ENCODE measurements at regions not wholly inside any gene's neighbourhood (a gene's known extent, or its start where the extent isn't known, plus 50 kb on each side); places are given as distances from the start of the nearest gene placed in this dataset.

- FAIRE-seq = no peak
- no peak for DNase-seq (ENCODE audit: insufficient read length, low spot score)
- TF ChIP-seq POLR2A (IDR thresholded peaks at IDR 0.05; ENCODE audit: low read depth, low read length) = no peak
Observed at GRCh38 chr1:29876441-29876840, 640.1 kb downstream of the PTPRU start.

DNA sequence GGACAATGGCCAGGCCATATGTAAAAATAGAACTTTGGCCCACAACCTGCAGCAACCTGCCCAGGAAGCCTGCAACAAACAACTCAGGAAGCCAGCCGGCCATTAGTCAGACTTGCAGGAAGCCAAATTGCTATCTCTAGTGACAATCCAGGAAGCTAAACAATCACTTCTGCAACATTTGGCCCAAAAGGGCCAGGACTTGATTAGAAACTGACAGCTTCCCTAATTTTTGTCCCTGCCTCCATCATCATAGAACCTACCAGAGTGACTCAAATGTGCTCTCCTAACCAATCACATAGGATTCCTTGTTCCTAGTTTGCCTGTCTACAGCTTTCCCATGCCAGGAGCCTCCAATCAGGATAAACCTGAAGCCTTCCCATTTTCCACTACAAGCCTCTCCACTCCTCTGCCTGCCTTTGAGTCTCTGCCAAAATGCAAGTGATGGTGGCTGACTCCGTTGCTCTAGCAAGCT lies 639.3 kb downstream of the PTPRU start:
- no peak for FAIRE-seq
- TF ChIP-seq POLR2A (IDR thresholded peaks at IDR 0.05; ENCODE audit: low read depth, low read length) = no peak
- no peak for DNase-seq (ENCODE audit: insufficient read length, low spot score)

DNA sequence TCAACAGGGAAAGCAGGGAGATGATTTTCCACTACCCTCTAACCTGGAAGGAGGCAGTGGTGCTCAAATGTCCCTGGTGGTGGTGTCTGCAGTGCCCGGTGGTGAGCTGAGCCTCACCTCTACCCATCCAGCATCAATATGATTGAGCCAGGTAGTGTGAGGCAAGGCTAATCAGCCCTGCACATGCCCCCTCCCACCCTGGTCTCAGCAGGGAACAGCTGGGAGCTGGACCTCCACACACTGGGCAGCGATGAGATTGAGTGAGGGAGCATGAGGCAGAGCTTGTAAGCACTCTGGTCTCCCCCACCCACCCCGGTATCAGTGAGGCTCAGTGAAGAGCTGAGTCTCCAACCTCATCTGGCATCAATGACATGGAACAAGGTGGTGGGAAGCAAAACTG lies 634.3 kb downstream of the PTPRU start:
- no peak for TF ChIP-seq POLR2A (IDR thresholded peaks at IDR 0.05; ENCODE audit: low read depth, low read length)
- FAIRE-seq = no peak
- no peak for DNase-seq (ENCODE audit: insufficient read length, low spot score)

- DNase-seq (ENCODE audit: insufficient read length, low spot score) = no peak
- FAIRE-seq = no peak
- no peak for TF ChIP-seq POLR2A (IDR thresholded peaks at IDR 0.05; ENCODE audit: low read depth, low read length)
Observed at GRCh38 chr1:29869802-29870201, 633.5 kb downstream of the PTPRU start.

GRCh38 chr1:29868944-29869343 lies 632.6 kb downstream of the PTPRU start:
- DNase-seq (ENCODE audit: insufficient read length, low spot score) = no peak
- no peak for FAIRE-seq
- no peak for TF ChIP-seq POLR2A (IDR thresholded peaks at IDR 0.05; ENCODE audit: low read depth, low read length)

DNA sequence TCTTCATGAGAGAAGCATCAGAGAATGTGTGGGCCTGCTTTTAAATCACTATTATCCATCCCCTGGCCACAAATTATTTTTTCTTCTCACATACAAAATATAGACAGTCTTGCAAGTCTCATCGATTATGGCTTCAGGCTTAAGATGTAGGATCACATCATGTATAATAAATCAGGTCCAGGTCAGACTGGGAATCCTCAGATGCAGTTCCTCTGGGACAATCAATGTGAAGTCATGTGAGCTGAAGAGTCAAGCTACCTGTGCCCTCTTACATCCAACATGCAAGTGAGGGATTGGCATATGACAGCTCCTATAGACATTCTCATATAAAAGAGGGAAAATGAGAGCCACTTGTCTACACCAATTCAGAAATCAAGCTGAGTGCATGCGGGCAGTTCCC lies 631.8 kb downstream of the PTPRU start:
- FAIRE-seq (no peak), DNase-seq (ENCODE audit: insufficient read length, low spot score) (no peak)
- TF ChIP-seq POLR2A (IDR thresholded peaks at IDR 0.05; ENCODE audit: low read depth, low read length) = no peak

- FAIRE-seq (no peak), DNase-seq (ENCODE audit: insufficient read length, low spot score) (no peak)
- TF ChIP-seq POLR2A (IDR thresholded peaks at IDR 0.05; ENCODE audit: low read depth, low read length) = no peak
Observed at GRCh38 chr1:29865051-29865450, 628.7 kb downstream of the PTPRU start.

- FAIRE-seq (no peak), DNase-seq (ENCODE audit: insufficient read length, low spot score) (no peak)
- TF ChIP-seq POLR2A (IDR thresholded peaks at IDR 0.05; ENCODE audit: low read depth, low read length) = no peak
Observed at GRCh38 chr1:29864431-29865022, 628.2 kb downstream of the PTPRU start.

- no peak for FAIRE-seq
- TF ChIP-seq POLR2A (IDR thresholded peaks at IDR 0.05; ENCODE audit: low read depth, low read length) = no peak
- DNase-seq (ENCODE audit: insufficient read length, low spot score) = no peak
Observed at GRCh38 chr1:29861922-29862321, 625.6 kb downstream of the PTPRU start.

DNA sequence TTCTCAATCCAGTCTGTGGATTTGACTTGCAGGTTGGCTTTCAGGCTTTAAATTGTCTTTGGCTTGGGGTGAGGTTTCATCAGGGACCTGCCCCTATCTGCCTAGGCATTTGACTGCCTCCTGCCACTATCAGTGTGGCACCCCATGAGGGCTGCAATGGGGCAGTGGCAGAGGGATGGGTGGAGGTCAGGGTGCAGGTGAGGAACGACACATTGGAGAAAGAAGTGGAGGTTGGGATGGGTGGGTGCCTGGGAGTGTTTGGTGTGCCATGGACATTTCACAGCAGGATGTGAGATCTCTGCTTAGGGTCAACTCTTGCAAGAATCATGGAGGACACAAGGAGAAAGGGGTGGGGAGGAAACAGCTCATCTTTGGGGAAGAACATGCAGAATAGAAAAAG lies 625.1 kb downstream of the PTPRU start:
- no peak for FAIRE-seq
- no peak for TF ChIP-seq POLR2A (IDR thresholded peaks at IDR 0.05; ENCODE audit: low read depth, low read length)
- DNase-seq (ENCODE audit: insufficient read length, low spot score) = no peak

- no peak for DNase-seq (ENCODE audit: insufficient read length, low spot score)
- no peak for TF ChIP-seq POLR2A (IDR thresholded peaks at IDR 0.05; ENCODE audit: low read depth, low read length)
- FAIRE-seq = no peak
Observed at GRCh38 chr1:29860681-29861080, 624.4 kb downstream of the PTPRU start.

- no peak for FAIRE-seq
- TF ChIP-seq POLR2A (IDR thresholded peaks at IDR 0.05; ENCODE audit: low read depth, low read length) = no peak
- DNase-seq (ENCODE audit: insufficient read length, low spot score) = no peak
Observed at GRCh38 chr1:29860056-29860455, 623.7 kb downstream of the PTPRU start.

DNA sequence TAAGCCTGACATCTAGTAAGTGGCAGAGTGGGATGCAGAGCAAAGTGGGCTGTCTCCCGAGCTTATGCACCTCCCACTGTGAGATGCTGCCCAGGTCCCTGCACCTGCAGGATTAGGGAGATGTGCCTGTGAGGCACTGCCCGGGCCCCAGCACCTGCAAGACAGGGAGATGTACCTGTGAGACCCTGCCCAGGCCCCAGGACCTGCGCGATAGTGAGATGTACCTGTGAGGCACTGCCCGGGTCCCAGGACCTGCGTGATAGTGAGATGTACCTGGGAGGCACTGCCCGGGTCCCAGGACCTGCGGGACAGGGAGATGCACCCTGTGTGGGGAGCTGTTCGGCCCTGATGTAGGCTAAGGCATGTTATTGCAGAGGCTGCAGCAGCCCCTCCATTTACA lies 622.8 kb downstream of the PTPRU start:
- no peak for FAIRE-seq
- TF ChIP-seq POLR2A (IDR thresholded peaks at IDR 0.05; ENCODE audit: low read depth, low read length) = no peak
- no peak for DNase-seq (ENCODE audit: insufficient read length, low spot score)

- no peak for TF ChIP-seq POLR2A (IDR thresholded peaks at IDR 0.05; ENCODE audit: low read depth, low read length)
- FAIRE-seq (no peak), DNase-seq (ENCODE audit: insufficient read length, low spot score) (no peak)
Observed at GRCh38 chr1:29858646-29859045, 622.3 kb downstream of the PTPRU start.

GRCh38 chr1:29856340-29857114 lies 620.2 kb downstream of the PTPRU start:
- DNase-seq (ENCODE audit: insufficient read length, low spot score) (no peak), FAIRE-seq (no peak)
- no peak for TF ChIP-seq POLR2A (IDR thresholded peaks at IDR 0.05; ENCODE audit: low read depth, low read length)

Data from H54 (cell line).